Neural progenitor cell (in vitro differentiated cells): ENCODE measurements at regions not wholly inside any gene's neighbourhood (a gene's known extent, or its start where the extent isn't known, plus 50 kb on each side); places are given as distances from the start of the nearest gene placed in this dataset.

Source experiments
- DNase-seq: peaks from one replicate; pipeline ENCODE4 v3.0.0-alpha.2; 2016; ENCODE audit warnings: low spot score
- H2AFZ ChIP-seq: fragments of 200-600 bp; sonication (generic); replicated peaks from 2 replicates; pipeline ENCODE4 v1.6.1; 2016; ENCODE audit warnings: antibody characterized with exemption
- H3F3A ChIP-seq: fragments of 200-600 bp; sonication (generic); 2 replicates; pipeline ENCODE4 v1.6.1; 2016; ENCODE audit warnings: antibody characterized with exemption, low read depth
- H3K27ac ChIP-seq: fragments of 200-600 bp; sonication (generic); 2 replicates; pipeline ENCODE4 v1.5.1; 2016; ENCODE audit warnings: mild to moderate bottlenecking
- H3K27me3 ChIP-seq: fragments of 200-600 bp; sonication (generic); 2 replicates; pipeline ENCODE4 v1.6.1; 2016; ENCODE audit warnings: mild to moderate bottlenecking, moderate library complexity
- H3K36me3 ChIP-seq: fragments of 200-600 bp; sonication (generic); 2 replicates; pipeline ENCODE4 v1.5.1; 2016
- H3K4me1 ChIP-seq: fragments of 200-600 bp; sonication (generic); 2 replicates; pipeline ENCODE4 v1.6.1; 2016; ENCODE audit warnings: mixed run types
- H3K4me2 ChIP-seq: fragments of 200-600 bp; sonication (generic); 2 replicates; pipeline ENCODE4 v1.6.1; 2016
- H3K4me3 ChIP-seq: fragments of 200-600 bp; sonication (generic); 2 replicates; pipeline ENCODE4 v1.5.1; 2016
- H3K79me2 ChIP-seq: fragments of 200-600 bp; sonication (generic); 2 replicates; pipeline ENCODE4 v1.6.1; 2016; ENCODE audit warnings: low read depth
- H3K9ac ChIP-seq: fragments of 200-600 bp; sonication (generic); 2 replicates; pipeline ENCODE4 v1.6.1; 2016
- H3K9me3 ChIP-seq: fragments of 200-600 bp; sonication (generic); 2 replicates; pipeline ENCODE4 v1.5.1; 2016; ENCODE audit warnings: low read depth
- H4K20me1 ChIP-seq: fragments of 200-600 bp; sonication (generic); 2 replicates; pipeline ENCODE4 v1.6.1; 2016; ENCODE audit warnings: low read depth
- H3K27ac Mint-ChIP-seq: 3 replicates; pipeline ENCODE4 v1.8.0; 2021; ENCODE audit warnings: mixed read lengths
- H3K27me3 Mint-ChIP-seq: 2 replicates; pipeline ENCODE4 v1.8.0; 2022; ENCODE audit warnings: low read depth, mild to moderate bottlenecking, inconsistent platforms, moderate library complexity, mixed read lengths; ENCODE audit not compliant: insufficient read depth
- H3K36me3 Mint-ChIP-seq: 3 replicates; pipeline ENCODE4 v1.8.0; 2021; ENCODE audit warnings: mixed read lengths
- H3K4me1 Mint-ChIP-seq: 3 replicates; pipeline ENCODE4 v1.8.0; 2021; ENCODE audit warnings: mixed read lengths
- H3K4me3 Mint-ChIP-seq: 3 replicates; pipeline ENCODE4 v1.8.0; 2021; ENCODE audit warnings: mild to moderate bottlenecking, moderate library complexity, mixed read lengths
- H3K9me3 Mint-ChIP-seq: 3 replicates; pipeline ENCODE4 v1.8.0; 2020; ENCODE audit warnings: mixed read lengths
- EZH2 ChIP-seq: fragments of 200-600 bp; sonication (generic); IDR thresholded peaks from 2 replicates; pipeline ENCODE4 v1.6.1; 2017; ENCODE audit warnings: antibody characterized with exemption, mild to moderate bottlenecking, moderate library complexity
- EZH2phosphoT487 ChIP-seq: fragments of 200-600 bp; sonication (generic); IDR thresholded peaks from 2 replicates; pipeline ENCODE4 v1.6.1; 2017; ENCODE audit warnings: antibody characterized with exemption
- TF ChIP-seq, protein P1 (sequence below): fragments of 200-600 bp; sonication (generic); IDR thresholded peaks from 2 replicates; pipeline ENCODE4 v1.5.1; 2017; ENCODE audit warnings: antibody characterized with exemption, mild to moderate bottlenecking

DNA sequence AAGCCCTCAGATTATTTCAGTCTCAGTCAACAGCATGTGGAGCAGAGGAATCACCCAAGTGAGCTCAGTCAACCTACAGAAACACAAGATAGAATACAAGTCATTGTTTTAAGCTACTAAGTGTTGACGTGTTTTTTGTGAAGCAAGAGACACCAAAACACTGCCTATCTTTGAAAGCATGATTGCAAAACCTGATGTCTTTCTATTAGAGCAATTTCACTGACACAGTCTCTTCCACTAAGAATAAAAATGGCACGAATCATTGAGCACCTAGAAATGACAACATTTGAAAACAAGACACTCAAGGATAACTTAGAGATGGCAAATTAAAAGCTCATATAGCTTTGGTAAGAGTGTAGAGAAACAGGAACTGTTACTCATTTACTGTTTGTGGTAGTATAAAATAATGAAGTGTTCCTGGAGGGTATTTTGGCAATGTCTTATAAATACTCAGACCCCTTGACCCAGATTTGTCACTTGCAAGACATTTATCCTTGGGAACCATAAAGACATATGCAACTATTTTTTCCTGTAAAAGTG is 407.1 kb upstream of the XYLT1 start:
- H3K27ac ChIP-seq, result no peak overlapping the region
- H3K4me1 Mint-ChIP-seq, result no peaks in the 10 kb centered on the region
- no peaks in the 10 kb centered on the region for H3K36me3 ChIP-seq
- H3K4me2 ChIP-seq, result no peak overlapping the region
- no peaks in the 10 kb centered on the region for H3K36me3 Mint-ChIP-seq
- peaks cover 2% of the 10 kb centered on the region for H3K9me3 Mint-ChIP-seq
- H3K27ac Mint-ChIP-seq, result no peak overlapping the region
- no peaks in the 10 kb centered on the region for H3K9me3 ChIP-seq
- no peak overlapping the region for H3K4me3 ChIP-seq
- H3F3A ChIP-seq, result no peaks in the 10 kb centered on the region
- H4K20me1 ChIP-seq, result no peaks in the 10 kb centered on the region
- no peak overlapping the region for H2AFZ ChIP-seq
- H3K79me2 ChIP-seq, result no peaks in the 10 kb centered on the region
- no peak overlapping the region for H3K4me3 Mint-ChIP-seq
- H3K27me3 Mint-ChIP-seq, result peaks cover 3% of the 10 kb centered on the region
- TF ChIP-seq, protein P1, sequence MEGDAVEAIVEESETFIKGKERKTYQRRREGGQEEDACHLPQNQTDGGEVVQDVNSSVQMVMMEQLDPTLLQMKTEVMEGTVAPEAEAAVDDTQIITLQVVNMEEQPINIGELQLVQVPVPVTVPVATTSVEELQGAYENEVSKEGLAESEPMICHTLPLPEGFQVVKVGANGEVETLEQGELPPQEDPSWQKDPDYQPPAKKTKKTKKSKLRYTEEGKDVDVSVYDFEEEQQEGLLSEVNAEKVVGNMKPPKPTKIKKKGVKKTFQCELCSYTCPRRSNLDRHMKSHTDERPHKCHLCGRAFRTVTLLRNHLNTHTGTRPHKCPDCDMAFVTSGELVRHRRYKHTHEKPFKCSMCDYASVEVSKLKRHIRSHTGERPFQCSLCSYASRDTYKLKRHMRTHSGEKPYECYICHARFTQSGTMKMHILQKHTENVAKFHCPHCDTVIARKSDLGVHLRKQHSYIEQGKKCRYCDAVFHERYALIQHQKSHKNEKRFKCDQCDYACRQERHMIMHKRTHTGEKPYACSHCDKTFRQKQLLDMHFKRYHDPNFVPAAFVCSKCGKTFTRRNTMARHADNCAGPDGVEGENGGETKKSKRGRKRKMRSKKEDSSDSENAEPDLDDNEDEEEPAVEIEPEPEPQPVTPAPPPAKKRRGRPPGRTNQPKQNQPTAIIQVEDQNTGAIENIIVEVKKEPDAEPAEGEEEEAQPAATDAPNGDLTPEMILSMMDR, result no peak
- no peak for TF ChIP-seq EZH2phosphoT487
- TF ChIP-seq EZH2, result no peak
- no peak for DNase-seq
- H3K4me1 ChIP-seq, result no peaks in the 10 kb centered on the region
- no peak overlapping the region for H3K9ac ChIP-seq
- H3K27me3 ChIP-seq, result no peaks in the 10 kb centered on the region

DNA sequence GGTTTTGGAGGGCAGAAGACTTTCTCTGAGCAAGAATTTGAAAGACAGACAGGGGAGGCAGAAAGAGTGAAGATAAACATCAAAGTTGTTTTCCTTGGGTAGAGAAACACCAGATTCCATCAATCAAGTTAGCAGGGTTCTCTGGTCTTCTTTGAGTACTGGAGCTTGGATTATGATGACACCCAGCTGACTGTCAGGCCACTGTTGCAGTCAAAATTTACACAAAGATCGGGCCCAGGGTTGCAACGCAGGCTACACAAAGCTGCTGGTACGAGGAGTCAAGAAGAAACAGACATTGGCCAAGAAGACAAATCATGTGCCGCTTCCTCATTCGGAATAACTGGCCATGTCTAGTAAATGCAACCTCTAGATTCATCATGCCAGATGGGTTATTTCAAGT is 396.2 kb upstream of the XYLT1 start:
- DNase-seq, result no peak
- Histone ChIP-seq H4K20me1 (no peaks in the 10 kb centered on the region), H3K4me1 (no peaks in the 10 kb centered on the region), H3K4me2 (no peak overlapping the region), H3K79me2 (no peaks in the 10 kb centered on the region), H3K4me3 (no peak overlapping the region), H3K36me3 (no peaks in the 10 kb centered on the region), H3K27ac (no peak overlapping the region), H3F3A (no peaks in the 10 kb centered on the region), H2AFZ (no peak overlapping the region), H3K9me3 (no peaks in the 10 kb centered on the region), H3K9ac (no peak overlapping the region), H3K27me3 (no peaks in the 10 kb centered on the region)
- Mint-ChIP-seq H3K27me3 (peaks cover 2% of the 10 kb centered on the region), H3K4me3 (no peak overlapping the region), H3K4me1 (no peaks in the 10 kb centered on the region), H3K9me3 (peaks cover 3% of the 10 kb centered on the region), H3K27ac (no peak overlapping the region), H3K36me3 (no peaks in the 10 kb centered on the region)
- TF ChIP-seq, protein P1, result no peak
- TF ChIP-seq EZH2 (no peak), EZH2phosphoT487 (no peak)

DNA sequence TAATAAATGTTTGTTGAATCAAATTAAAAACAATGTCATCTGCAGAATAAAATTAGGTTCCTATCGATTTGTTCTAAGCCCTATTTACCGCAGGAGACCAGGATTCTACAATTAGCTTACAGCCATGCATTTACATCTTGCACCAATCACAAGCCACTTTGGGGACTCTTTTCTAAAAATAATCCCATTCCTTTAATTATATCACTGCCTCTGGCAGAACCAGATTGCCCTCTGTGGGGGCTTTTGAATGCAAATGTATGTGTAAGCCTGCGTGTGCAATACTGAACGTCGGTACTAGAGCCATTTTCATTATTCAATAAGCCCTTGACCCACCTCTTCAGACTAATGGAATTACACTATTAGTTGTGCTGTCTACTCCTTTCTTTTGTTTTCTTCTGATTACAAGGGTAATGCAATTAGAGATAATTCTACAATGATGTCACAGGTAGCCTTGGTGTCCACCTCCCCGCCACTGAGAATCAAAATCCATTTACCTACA is 391.3 kb upstream of the XYLT1 start:
- no peak overlapping the region for H3K4me3 ChIP-seq
- H3K27me3 ChIP-seq, result no peaks in the 10 kb centered on the region
- Mint-ChIP-seq H3K9me3 (no peaks in the 10 kb centered on the region), H3K4me1 (peaks cover 11% of the 10 kb centered on the region), H3K36me3 (no peaks in the 10 kb centered on the region), H3K27me3 (peaks cover 2% of the 10 kb centered on the region), H3K27ac (no peak overlapping the region), H3K4me3 (no peak overlapping the region)
- H3F3A ChIP-seq, result no peaks in the 10 kb centered on the region
- H2AFZ ChIP-seq, result no peak overlapping the region
- no peaks in the 10 kb centered on the region for H3K36me3 ChIP-seq
- no peak overlapping the region for H3K4me2 ChIP-seq
- no peak for DNase-seq
- no peaks in the 10 kb centered on the region for H4K20me1 ChIP-seq
- no peaks in the 10 kb centered on the region for H3K79me2 ChIP-seq
- TF ChIP-seq EZH2phosphoT487 (no peak), EZH2 (no peak)
- TF ChIP-seq, protein P1, result no peak
- no peak overlapping the region for H3K27ac ChIP-seq
- no peaks in the 10 kb centered on the region for H3K9me3 ChIP-seq
- H3K9ac ChIP-seq, result no peak overlapping the region
- no peaks in the 10 kb centered on the region for H3K4me1 ChIP-seq
